Heart right ventricle (tissue), 16 donors: ENCODE measurements at regions not wholly inside any gene's neighbourhood (a gene's known extent, or its start where the extent isn't known, plus 50 kb on each side); places are given as distances from the start of the nearest gene placed in this dataset.

Experiments
- ATAC-seq, 8 donors: fragments of 200-7000 bp; cut with Tn5 transposase; one replicate each; pipeline ENCODE4 v1.9.1; 2020; ENCODE audit warnings: mild to moderate bottlenecking in 8 of 8, moderate library complexity in 8 of 8, moderate number of reproducible peaks in 1 of 8
- DNase-seq, 2 donors: peaks; one replicate each; pipeline ENCODE4 v3.0.0-alpha.2; 2020
- H3K27ac ChIP-seq, 10 donors: fragments of 200-600 bp; sonication (generic) in 2 of 10; one replicate each; pipeline versions ENCODE4 v1.5.0 to v1.8.0; 2020 to 2022; ENCODE audit warnings: mild to moderate bottlenecking in 3 of 10
- H3K27me3 ChIP-seq, 7 donors: fragments of 200-600 bp; one replicate each; pipeline ENCODE4 v1.8.0; 2021 to 2022; ENCODE audit warnings: mild to moderate bottlenecking in 2 of 7
- H3K36me3 ChIP-seq, 9 donors: fragments of 200-600 bp; sonication (generic) in 1 of 9; one replicate each; pipeline versions ENCODE4 v1.5.0 to v1.8.0; 2020 to 2022; ENCODE audit warnings: mild to moderate bottlenecking in 2 of 9
- H3K4me1 ChIP-seq, 9 donors: fragments of 200-600 bp; sonication (generic) in 1 of 9; one replicate each; pipeline versions ENCODE4 v1.5.0 to v1.8.0; 2020 to 2022; ENCODE audit warnings: mild to moderate bottlenecking in 4 of 9
- H3K4me3 ChIP-seq, 10 donors: fragments of 200-600 bp; sonication (generic) in 2 of 10; one replicate each; pipeline versions ENCODE4 v1.5.0 to v1.8.0; 2020 to 2022; ENCODE audit warnings: mild to moderate bottlenecking in 7 of 10, moderate library complexity in 2 of 10
- H3K9me3 ChIP-seq, 11 donors: fragments of 200-600 bp in 10 of 11; sonication (generic) in 2 of 11; one replicate each; pipeline versions ENCODE4 v1.5.0 to v1.8.0; 2013 to 2022; ENCODE audit warnings: mild to moderate bottlenecking in 2 of 11, control low read depth in 1 of 11, moderate library complexity in 1 of 11
- CTCF ChIP-seq, 9 donors: fragments of 200-600 bp; sonication (generic) in 2 of 9; IDR thresholded peaks; one replicate each; pipeline versions ENCODE4 v1.5.0 to v1.8.0; 2021 to 2022; ENCODE audit warnings: antibody characterized with exemption in 9 of 9, mild to moderate bottlenecking in 5 of 9, moderate library complexity in 1 of 9
- WGBS, 2 donors: extraction: QIAGEN DNeasy Blood & Tissue Kit; methylation state at CpG; one replicate each; pipeline ENCODE4 v1.1.7; 2013; ENCODE audit warnings: inconsistent platforms in 1 of 2; 5-methylcytosine and 5-hydroxymethylcytosine counted together
- intact Hi-C, 10 donors: fragments of 100-400 bp; cut with DNase I; formaldehyde crosslinking; loops; one replicate each; pipeline versions ENCODE4 v1.11.1 to v1.14.2; 2022
- donor health status: Arrhythmogenic right ventricular cardiomyopathy.
- donor health status: ischemic (EF 13 %, LVEDD 7.1; RV severe dilation, severe dysfunction).
- donor health status: healthy with polysubstance abuse.
- donor health status: DM: no; HTN: yes; CAD: no.
- donor health status: DM: no; HTN: no; CAD: no.
- donor health status: ischemic (EF 25% LVEDD 6.9; RV normal size, moderate dysfunction).
- donor health status: ischemic (EF 25% LVEDD 5.7; RV mildly dilated, moderate dysfunction).
- donor health status: healthy.
- donor health status: DM: yes; HTN: yes; CAD: no.
- donor health status: Ischemic cardiomyopathy.
- donor health status: ischemic (EF 35%, LVEDD 5.7; RV mildly dilated, moderate dysfunction).
- donor health status: nonischemic (EF 11% LVEDD 7.7; RV severe dilation, severe dysfunction).
- donor health status: DM: yes; HTN: yes; CAD: no.
- donor health status: PGD.
- donor health status: ischemic (EF 29% LVEDD 5.4; RV normal size, mild dysfunction).
- donor health status: nonischemic (EF 23%, LVEDD 6.1; RV moderate dilation, normal function).

DNA sequence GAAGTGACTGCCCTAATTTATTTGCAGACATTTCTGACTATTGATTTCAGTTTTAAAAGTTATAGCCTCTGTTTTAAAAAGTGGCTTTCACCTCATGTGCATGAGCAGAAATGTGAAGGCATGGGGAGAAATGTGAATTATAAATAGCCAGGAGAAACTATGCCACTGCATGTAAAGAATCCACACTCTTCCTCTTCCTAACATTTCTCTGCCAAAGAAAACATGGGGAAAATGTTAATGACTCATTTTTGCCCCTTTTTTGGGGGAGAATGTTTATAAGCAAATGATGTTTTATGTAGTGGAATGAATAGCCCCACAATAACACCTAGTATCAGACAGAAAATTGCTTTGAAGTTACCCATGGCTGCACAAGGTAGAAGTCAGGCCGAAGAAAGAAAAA, 249.0 kb upstream of the TANK start:
- no peak for TF ChIP-seq CTCF (IDR thresholded peaks at IDR 0.05)
- Histone ChIP-seq H3K36me3 (no peaks in the 10 kb centered on the region), H3K27ac (peak overlapping the region in 3 of 10 donors; percentile 4 to 35 (median 33)), H3K4me3 (no peak overlapping the region), H3K9me3 (no peaks in the 10 kb centered on the region), H3K27me3 (no peaks in the 10 kb centered on the region), H3K4me1 (peaks cover 0 to 45% (median 16%) of the 10 kb centered on the region in 9 donors)
- no peak for DNase-seq
- no peak for ATAC-seq
- WGBS, 2 donors = 66 to 73% methylated on average over 1 of the region's 1 CpG
- intact Hi-C loops = loop anchor here in 3 of 10 donors (10.0 kb wide), 3 partner anchors 326 to 586 kb away; partner anchors contain the start of gene RBMS1 (in 1 of the 3)

GRCh38 chr2:160912276-160912675, 248.0 kb upstream of the TANK start:
- ATAC-seq = no peak

DNA sequence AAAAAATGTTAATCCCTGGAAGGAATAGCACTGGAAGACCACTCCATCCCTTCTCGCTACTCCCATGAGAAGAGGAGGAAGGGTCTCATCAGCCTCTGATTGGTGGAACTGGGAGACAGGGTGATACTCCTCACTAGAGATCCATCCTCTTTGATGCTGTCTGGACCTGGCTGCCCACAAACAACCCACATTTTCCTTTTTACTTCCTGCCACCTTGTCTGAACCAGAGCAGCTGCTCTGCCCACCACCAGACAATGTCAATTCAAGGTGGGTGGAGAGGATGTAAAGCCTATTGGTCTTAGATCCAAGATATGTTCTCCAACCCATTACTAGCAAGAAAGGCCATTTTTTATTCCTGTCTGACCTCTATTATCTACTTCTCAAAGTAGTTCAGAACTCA, 246.9 kb upstream of the TANK start:
- no peak overlapping the region for H3K4me3 ChIP-seq
- no peaks in the 10 kb centered on the region for H3K27me3 ChIP-seq
- peaks cover 0 to 42% (median 18%) of the 10 kb centered on the region in 9 donors for H3K4me1 ChIP-seq
- DNase-seq (no peak), ATAC-seq (no peak)
- intact Hi-C loops = loop anchor here in 3 of 10 donors (10.0 kb wide), 3 partner anchors 329 to 589 kb away; partner anchors contain the start of gene RBMS1 (in 1 of the 3)
- no peaks in the 10 kb centered on the region for H3K36me3 ChIP-seq
- 97 to 100% methylated on average over 1 of the region's 1 CpG for WGBS, 2 donors
- no peak for TF ChIP-seq CTCF (IDR thresholded peaks at IDR 0.05)
- no peaks in the 10 kb centered on the region for H3K9me3 ChIP-seq
- no peak overlapping the region for H3K27ac ChIP-seq

More at GRCh38 chr2:160912276-160912675, 248.0 kb upstream of the TANK start:
- Histone ChIP-seq H3K9me3 (no peaks in the 10 kb centered on the region), H3K36me3 (no peaks in the 10 kb centered on the region), H3K4me1 (peaks cover 0 to 36% (median 16%) of the 10 kb centered on the region in 9 donors), H3K27ac (no peak overlapping the region), H3K4me3 (no peak overlapping the region), H3K27me3 (no peaks in the 10 kb centered on the region)
- no peak for DNase-seq
- intact Hi-C loops = loop anchor here in 3 of 10 donors (10.0 kb wide), 3 partner anchors 327 to 587 kb away; partner anchors contain the start of gene RBMS1 (in 1 of the 3)
- WGBS, 2 donors = 72 to 74% methylated on average over 2 of the region's 2 CpGs
- TF ChIP-seq CTCF (IDR thresholded peaks at IDR 0.05) = no peak

GRCh38 chr2:160914217-160914616, 246.0 kb upstream of the TANK start:
- Histone ChIP-seq H3K36me3 (no peaks in the 10 kb centered on the region), H3K9me3 (no peaks in the 10 kb centered on the region), H3K4me1 (peaks cover 0 to 50% (median 27%) of the 10 kb centered on the region in 9 donors), H3K4me3 (no peak overlapping the region), H3K27ac (no peak overlapping the region), H3K27me3 (no peaks in the 10 kb centered on the region)
- ATAC-seq (no peak), DNase-seq (no peak)
- intact Hi-C loops = loop anchor here in 3 of 10 donors (10.0 kb wide), 3 partner anchors 329 to 589 kb away; partner anchors contain the start of gene RBMS1 (in 1 of the 3)
- no peak for TF ChIP-seq CTCF (IDR thresholded peaks at IDR 0.05)
